ENCODE measurements at regions not wholly inside any gene's neighbourhood (a gene's known extent, or its start where the extent isn't known, plus 50 kb on each side); places are given as distances from the start of the nearest gene placed in this dataset.

DNA sequence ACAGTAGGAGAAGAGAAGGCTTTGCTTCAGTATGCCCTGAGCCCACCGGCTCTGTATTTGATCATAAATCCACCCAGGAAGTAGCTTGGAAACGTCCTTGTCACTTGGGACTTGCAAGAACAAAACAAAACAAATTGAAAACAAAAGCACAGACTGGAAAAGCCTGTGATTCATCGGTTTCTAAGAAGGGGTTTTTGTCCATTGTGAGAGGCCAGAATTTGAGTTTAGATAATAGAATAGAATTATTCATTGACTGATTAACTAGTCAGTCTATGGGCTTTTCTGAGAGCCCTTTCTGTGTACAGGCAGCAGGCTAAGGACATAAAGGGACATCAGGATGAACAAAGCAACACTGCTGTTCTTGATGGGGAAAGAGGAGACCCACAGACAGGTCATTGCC, 424.8 kb downstream of the IRX1 start:
- Histone ChIP-seq H3K4me3 (ENCODE audit: low read depth, low read length) (no peak overlapping the region), H3K4me1 (no peaks in the 10 kb centered on the region), H3K79me2 (no peaks in the 10 kb centered on the region), H2AFZ (no peak overlapping the region), H3K9me3 (ENCODE audit: control insufficient read depth, low read length) (no peaks in the 10 kb centered on the region), H3K9ac (no peak overlapping the region), H3K27me3 (ENCODE audit: control insufficient read depth, insufficient read depth, low read length) (no peaks in the 10 kb centered on the region), H3K36me3 (ENCODE audit: control insufficient read depth, insufficient read depth, low read length) (no peaks in the 10 kb centered on the region), H3K27ac (no peak overlapping the region), H3K4me2 (ENCODE audit: low read length) (no peak overlapping the region)
- TF ChIP-seq, protein P1, sequence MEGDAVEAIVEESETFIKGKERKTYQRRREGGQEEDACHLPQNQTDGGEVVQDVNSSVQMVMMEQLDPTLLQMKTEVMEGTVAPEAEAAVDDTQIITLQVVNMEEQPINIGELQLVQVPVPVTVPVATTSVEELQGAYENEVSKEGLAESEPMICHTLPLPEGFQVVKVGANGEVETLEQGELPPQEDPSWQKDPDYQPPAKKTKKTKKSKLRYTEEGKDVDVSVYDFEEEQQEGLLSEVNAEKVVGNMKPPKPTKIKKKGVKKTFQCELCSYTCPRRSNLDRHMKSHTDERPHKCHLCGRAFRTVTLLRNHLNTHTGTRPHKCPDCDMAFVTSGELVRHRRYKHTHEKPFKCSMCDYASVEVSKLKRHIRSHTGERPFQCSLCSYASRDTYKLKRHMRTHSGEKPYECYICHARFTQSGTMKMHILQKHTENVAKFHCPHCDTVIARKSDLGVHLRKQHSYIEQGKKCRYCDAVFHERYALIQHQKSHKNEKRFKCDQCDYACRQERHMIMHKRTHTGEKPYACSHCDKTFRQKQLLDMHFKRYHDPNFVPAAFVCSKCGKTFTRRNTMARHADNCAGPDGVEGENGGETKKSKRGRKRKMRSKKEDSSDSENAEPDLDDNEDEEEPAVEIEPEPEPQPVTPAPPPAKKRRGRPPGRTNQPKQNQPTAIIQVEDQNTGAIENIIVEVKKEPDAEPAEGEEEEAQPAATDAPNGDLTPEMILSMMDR (IDR thresholded peaks at IDR 0.05), result no peak

DNA sequence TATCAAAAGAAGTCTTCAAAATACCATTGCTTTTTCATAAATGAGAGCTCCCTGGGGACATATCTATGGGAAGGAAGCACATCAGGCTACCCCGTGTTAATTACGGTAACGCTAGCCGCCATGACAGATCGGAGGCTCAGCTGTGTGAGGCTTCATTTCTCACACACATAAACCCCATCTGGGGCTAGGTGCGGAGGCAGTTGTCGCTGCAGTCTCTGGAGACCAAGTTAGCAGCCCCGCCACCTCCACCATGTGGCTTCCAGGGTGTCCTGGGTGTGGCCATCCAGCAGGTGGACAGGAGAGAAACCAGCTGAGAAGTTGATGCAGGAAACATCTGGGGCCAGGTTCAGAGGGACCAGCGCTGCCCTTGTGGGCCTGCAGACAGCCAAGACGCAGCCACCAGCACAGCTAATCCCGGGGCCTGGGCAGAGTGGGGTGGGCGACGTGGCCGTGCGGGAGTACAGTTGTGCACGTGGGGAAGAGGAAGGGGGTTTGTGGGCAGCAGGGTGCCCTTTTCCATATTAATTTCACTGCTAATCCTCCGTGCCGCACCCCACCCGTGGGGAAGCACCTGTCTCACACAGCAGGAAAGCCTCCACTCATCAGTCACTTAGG, 426.5 kb downstream of the IRX1 start:
- TF ChIP-seq, protein P1 (IDR thresholded peaks at IDR 0.05), result no peak
- no peaks in the 10 kb centered on the region for H3K4me1 ChIP-seq
- H3K9me3 ChIP-seq (ENCODE audit: control insufficient read depth, low read length), result no peaks in the 10 kb centered on the region
- no peak overlapping the region for H3K27ac ChIP-seq
- no peak overlapping the region for H3K4me3 ChIP-seq (ENCODE audit: low read depth, low read length)
- H3K79me2 ChIP-seq, result no peaks in the 10 kb centered on the region
- no peaks in the 10 kb centered on the region for H3K27me3 ChIP-seq (ENCODE audit: control insufficient read depth, insufficient read depth, low read length)
- H3K4me2 ChIP-seq (ENCODE audit: low read length), result no peak overlapping the region
- no peak overlapping the region for H2AFZ ChIP-seq
- no peak overlapping the region for H3K9ac ChIP-seq
- no peaks in the 10 kb centered on the region for H3K36me3 ChIP-seq (ENCODE audit: control insufficient read depth, insufficient read depth, low read length)

DNA sequence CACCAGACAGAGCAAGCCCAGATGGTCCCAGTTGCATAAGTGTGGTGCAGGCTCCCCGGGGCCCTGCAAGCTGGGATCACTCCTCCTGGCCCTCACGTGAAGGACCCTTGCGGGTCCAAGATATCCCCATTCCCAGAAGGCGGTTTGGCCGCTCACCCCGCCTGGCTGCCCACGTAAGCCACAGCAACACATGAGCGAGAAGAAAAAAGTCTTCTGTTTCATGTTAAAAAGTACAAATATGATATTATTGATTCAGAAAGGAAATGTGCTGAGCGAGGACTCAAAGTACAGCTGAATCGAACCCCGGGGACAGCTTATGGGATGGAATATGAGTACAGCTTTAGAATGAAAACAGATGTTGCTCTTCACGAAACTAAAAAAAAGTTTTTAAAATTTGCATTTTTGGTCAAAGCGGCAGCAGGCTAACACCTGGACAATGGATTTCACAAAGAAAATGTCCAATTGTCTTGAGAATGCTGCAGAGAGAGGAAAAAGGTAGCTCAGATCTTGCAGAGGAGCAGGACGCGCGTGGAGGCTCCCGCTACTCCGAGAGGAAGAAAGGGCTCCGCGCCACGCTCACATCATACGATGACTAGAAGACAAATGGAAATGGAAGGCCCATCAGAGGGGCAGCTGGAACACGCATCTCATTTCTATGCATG, 427.6 kb downstream of the IRX1 start:
- Histone ChIP-seq H3K4me2 (ENCODE audit: low read length) (no peak overlapping the region), H3K79me2 (no peaks in the 10 kb centered on the region), H2AFZ (no peak overlapping the region), H3K36me3 (ENCODE audit: control insufficient read depth, insufficient read depth, low read length) (no peaks in the 10 kb centered on the region), H3K27me3 (ENCODE audit: control insufficient read depth, insufficient read depth, low read length) (no peaks in the 10 kb centered on the region), H3K9me3 (ENCODE audit: control insufficient read depth, low read length) (no peaks in the 10 kb centered on the region), H3K4me1 (no peaks in the 10 kb centered on the region), H3K4me3 (ENCODE audit: low read depth, low read length) (no peak overlapping the region), H3K9ac (no peak overlapping the region), H3K27ac (no peak overlapping the region)
- TF ChIP-seq, protein P1 (IDR thresholded peaks at IDR 0.05), result no peak

DNA sequence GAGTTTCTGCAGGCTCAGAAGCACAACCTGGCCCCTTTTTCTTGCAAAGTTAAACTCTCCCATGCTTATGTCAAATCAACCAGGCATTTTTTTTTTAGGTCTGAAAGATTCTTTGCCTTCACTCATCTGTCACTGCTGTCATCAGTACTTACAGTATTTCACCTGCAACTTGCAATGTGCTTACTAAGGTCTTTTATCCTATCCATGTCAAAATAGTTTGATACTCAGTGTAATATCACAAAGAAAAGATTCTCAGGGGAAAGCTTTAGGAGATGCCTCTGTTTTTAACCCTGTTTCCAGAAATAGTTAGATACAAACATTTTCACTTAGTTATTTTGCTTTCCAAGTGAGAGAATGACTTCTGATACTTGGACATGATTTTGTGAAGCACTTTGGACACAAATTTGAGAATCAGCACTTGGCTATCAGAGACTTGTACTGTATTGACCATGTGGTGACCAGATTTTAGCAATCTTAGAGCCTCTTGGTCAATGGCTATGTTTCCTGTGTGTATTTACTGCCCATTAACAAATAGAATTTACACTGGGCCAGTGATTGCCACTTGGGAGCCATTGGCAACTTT, 428.2 kb downstream of the IRX1 start:
- Histone ChIP-seq H3K27ac (no peak overlapping the region), H3K4me2 (ENCODE audit: low read length) (no peak overlapping the region), H3K79me2 (no peaks in the 10 kb centered on the region), H3K9me3 (ENCODE audit: control insufficient read depth, low read length) (no peaks in the 10 kb centered on the region), H2AFZ (no peak overlapping the region), H3K27me3 (ENCODE audit: control insufficient read depth, insufficient read depth, low read length) (no peaks in the 10 kb centered on the region), H3K4me1 (no peaks in the 10 kb centered on the region), H3K9ac (no peak overlapping the region), H3K4me3 (ENCODE audit: low read depth, low read length) (no peak overlapping the region), H3K36me3 (ENCODE audit: control insufficient read depth, insufficient read depth, low read length) (no peaks in the 10 kb centered on the region)
- TF ChIP-seq, protein P1 (IDR thresholded peaks at IDR 0.05), result no peak
